IMR-90 (cell line): ENCODE measurements at regions not wholly inside any gene's neighbourhood (a gene's known extent, or its start where the extent isn't known, plus 50 kb on each side); places are given as distances from the start of the nearest gene placed in this dataset.

Experiments
- ATAC-seq: fragments of 200-7000 bp; cut with Tn5 transposase; 2 replicates; pipeline ENCODE4 v1.9.1; 2020; ENCODE audit warnings: low read depth, mild to moderate bottlenecking, moderate library complexity
- BruUV-seq: library from RNA; stranded (reverse); fragments of 400-500 nt; replicated peaks from 2 replicates; lab custom pipeline; 2021; lab: Mats Ljungman, UMichigan
- CTCF ChIA-PET: fragments of 300-600 bp; formaldehyde crosslinking; extraction: SDS; loops from one replicate; lab custom pipeline; 2021; ENCODE audit warnings: antibody characterized with exemption; lab: Yijun Ruan, JAX
- POLR2A ChIA-PET: fragments of 300-600 bp; sonication (Branson Sonifier 250); formaldehyde crosslinking; loops from one replicate; lab custom pipeline; 2022; ENCODE audit warnings: antibody characterized with exemption; ENCODE audit not compliant: unreplicated experiment; lab: Charles Lee
- DNase-seq: peaks from one replicate; pipeline ENCODE4 v3.0.0; 2013
- H2AFZ ChIP-seq: replicated peaks from 2 replicates; pipeline ENCODE3; 2013; ENCODE audit warnings: low read length, mild to moderate bottlenecking; ENCODE audit not compliant: poor library complexity
- H2AK5ac ChIP-seq: 2 replicates; pipeline ENCODE4 v1.6.1; 2013; ENCODE audit warnings: low read depth, low read length, inconsistent platforms
- H2AK9ac ChIP-seq: replicated peaks from 2 replicates; pipeline ENCODE3; 2013; ENCODE audit warnings: mild to moderate bottlenecking, low read depth, low read length, moderate library complexity; ENCODE audit not compliant: poor library complexity
- H2BK120ac ChIP-seq: 2 replicates; pipeline ENCODE4 v1.6.1; 2013; ENCODE audit warnings: low read depth, low read length, inconsistent platforms
- H2BK15ac ChIP-seq: 3 replicates; pipeline ENCODE4 v1.6.1; 2013; ENCODE audit warnings: low read depth, low read length, inconsistent platforms
- H2BK20ac ChIP-seq: 2 replicates; pipeline ENCODE4 v1.6.1; 2013; ENCODE audit warnings: low read depth, mild to moderate bottlenecking, inconsistent platforms, low read length, moderate library complexity
- H2BK5ac ChIP-seq: 2 replicates; pipeline ENCODE4 v1.6.1; 2013; ENCODE audit warnings: mild to moderate bottlenecking, low read depth, low read length, inconsistent platforms; ENCODE audit not compliant: poor library complexity, severe bottlenecking
- H3K14ac ChIP-seq: replicated peaks from 2 replicates; pipeline ENCODE4 v1.6.1; 2013; ENCODE audit warnings: low read depth, low read length, inconsistent platforms
- H3K18ac ChIP-seq: 2 replicates; pipeline ENCODE4 v1.6.1; 2013; ENCODE audit warnings: low read depth, low read length, control low read depth
- H3K23ac ChIP-seq: 2 replicates; pipeline ENCODE4 v1.6.1; 2013; ENCODE audit warnings: low read depth, low read length, inconsistent platforms
- H3K27ac ChIP-seq: 2 replicates; pipeline ENCODE4 v1.5.1; 2013; ENCODE audit warnings: mild to moderate bottlenecking, control low read depth, low read length; ENCODE audit not compliant: insufficient read depth
- H3K27me3 ChIP-seq: 2 replicates; pipeline ENCODE4 v1.6.1; 2013; ENCODE audit warnings: low read length; ENCODE audit not compliant: control insufficient read depth, insufficient read depth
- H3K36me3 ChIP-seq: 2 replicates; pipeline ENCODE4 v1.6.1; 2013; ENCODE audit warnings: low read length, mixed read lengths; ENCODE audit not compliant: control insufficient read depth, insufficient read depth
- H3K4ac ChIP-seq: 2 replicates; pipeline ENCODE4 v1.6.1; 2013; ENCODE audit warnings: low read depth, low read length, inconsistent platforms
- H3K4me1 ChIP-seq: 2 replicates; pipeline ENCODE4 v1.6.1; 2013; ENCODE audit warnings: low read length, mixed read lengths; ENCODE audit not compliant: control insufficient read depth, insufficient read depth
- H3K4me2 ChIP-seq: 2 replicates; pipeline ENCODE4 v1.6.1; 2013; ENCODE audit warnings: low read depth, mild to moderate bottlenecking, control low read depth, low read length, moderate library complexity
- H3K4me3 ChIP-seq: 2 replicates; pipeline ENCODE4 v1.5.1; 2013; ENCODE audit warnings: low read depth, mild to moderate bottlenecking, control low read depth, low read length, moderate library complexity; ENCODE audit not compliant: insufficient read depth
- H3K56ac ChIP-seq: 2 replicates; pipeline ENCODE4 v1.6.1; 2013; ENCODE audit warnings: low read length, inconsistent platforms; ENCODE audit not compliant: insufficient read depth; ENCODE audit errors: extremely low read depth
- H3K79me1 ChIP-seq, 2 experiments: 2 replicates each; pipeline ENCODE4 v1.6.1; 2013; ENCODE audit warnings: low read length in 2 of 2, inconsistent platforms in 1 of 2, low read depth in 1 of 2
- H3K9ac ChIP-seq: 2 replicates; pipeline ENCODE4 v1.6.1; 2013; ENCODE audit warnings: low read depth, low read length, control low read depth
- H3K9me1 ChIP-seq: 2 replicates; pipeline ENCODE4 v1.6.1; 2013; ENCODE audit warnings: low read length, inconsistent platforms; ENCODE audit not compliant: insufficient read depth
- H3K9me3 ChIP-seq: 2 replicates; pipeline ENCODE4 v1.6.1; 2013; ENCODE audit warnings: low read length; ENCODE audit not compliant: control insufficient read depth, insufficient read depth
- H4K20me1 ChIP-seq: 2 replicates; pipeline ENCODE4 v1.6.1; 2013; ENCODE audit warnings: low read length, inconsistent platforms; ENCODE audit not compliant: insufficient read depth
- H4K5ac ChIP-seq: 2 replicates; pipeline ENCODE4 v1.6.1; 2013; ENCODE audit warnings: mild to moderate bottlenecking, low read depth, low read length, control low read depth
- H4K8ac ChIP-seq, 2 experiments: 2 replicates each; pipeline ENCODE4 v1.6.1; 2013; ENCODE audit warnings: low read depth in 2 of 2, low read length in 2 of 2, control low read depth in 1 of 2, inconsistent platforms in 1 of 2
- H4K91ac ChIP-seq: 2 replicates; pipeline ENCODE4 v1.6.1; 2013; ENCODE audit warnings: low read depth, low read length, inconsistent platforms; ENCODE audit not compliant: insufficient read depth
- BHLHE40 ChIP-seq: fragments of 150-350 bp; IDR thresholded peaks from 2 replicates; pipeline ENCODE4 v1.6.1; 2016; ENCODE audit warnings: mild to moderate bottlenecking, low read depth, low read length
- CEBPB ChIP-seq: IDR thresholded peaks from 2 replicates; pipeline ENCODE4 v1.6.1; 2012; ENCODE audit warnings: low read depth, low read length, improper control_type of control experiment
- CHD1 ChIP-seq: IDR thresholded peaks from 2 replicates; pipeline ENCODE4 v1.6.1; 2012; ENCODE audit warnings: low read depth, low read length, improper control_type of control experiment
- CTCF ChIP-seq: conservative IDR thresholded peaks from 2 replicates; pipeline ENCODE4 v1.5.1; 2012; ENCODE audit warnings: mild to moderate bottlenecking, low read depth, low read length, improper control_type of control experiment
- FOS ChIP-seq: fragments of 150-350 bp; IDR thresholded peaks from 2 replicates; pipeline ENCODE4 v1.6.1; 2016; ENCODE audit warnings: low read depth, low read length
- MAFK ChIP-seq: IDR thresholded peaks from 2 replicates; pipeline ENCODE4 v1.6.1; 2012; ENCODE audit warnings: low read depth, low read length, improper control_type of control experiment
- MAZ ChIP-seq: IDR thresholded peaks from 2 replicates; pipeline ENCODE4 v1.6.1; 2012; ENCODE audit warnings: low read depth, mild to moderate bottlenecking, low read length, improper control_type of control experiment, moderate library complexity, borderline replicate concordance
- MXI1 ChIP-seq: IDR thresholded peaks from 2 replicates; pipeline ENCODE4 v1.6.1; 2012; ENCODE audit warnings: low read depth, mild to moderate bottlenecking, low read length, moderate library complexity, borderline replicate concordance
- NFE2L2 ChIP-seq: fragments of 150-350 bp; IDR thresholded peaks from 2 replicates; pipeline ENCODE4 v1.6.1; 2016; ENCODE audit warnings: low read depth, mild to moderate bottlenecking, low read length
- POLR2A ChIP-seq: IDR thresholded peaks from 2 replicates; pipeline ENCODE4 v1.6.1; 2012; ENCODE audit warnings: mild to moderate bottlenecking, low read depth, low read length
- RAD21 ChIP-seq: IDR thresholded peaks from 2 replicates; pipeline ENCODE4 v1.6.1; 2012; ENCODE audit warnings: low read length, improper control_type of control experiment
- RCOR1 ChIP-seq: IDR thresholded peaks from 2 replicates; pipeline ENCODE4 v1.6.1; 2012; ENCODE audit warnings: mild to moderate bottlenecking, low read length, improper control_type of control experiment; ENCODE audit not compliant: insufficient replicate concordance
- RFX5 ChIP-seq: IDR thresholded peaks from 2 replicates; pipeline ENCODE4 v1.8.0; 2012; ENCODE audit warnings: low read depth, mild to moderate bottlenecking, low read length, moderate library complexity
- SMC3 ChIP-seq: fragments of 150-350 bp; IDR thresholded peaks from 2 replicates; pipeline ENCODE4 v1.6.1; 2016; ENCODE audit warnings: low read depth, mild to moderate bottlenecking, antibody characterized with exemption, low read length, moderate library complexity
- USF2 ChIP-seq: fragments of 150-350 bp; IDR thresholded peaks from 2 replicates; pipeline ENCODE4 v1.6.1; 2017; ENCODE audit warnings: mild to moderate bottlenecking, antibody characterized with exemption, low read length, low read depth
- WGBS, 2 experiments: methylation state at CpG; one replicate each; pipeline versions ENCODE4 v1.1.5 to v1.1.7; 2013; ENCODE audit warnings: missing lambda C conversion rate in 2 of 2; ENCODE audit not compliant: insufficient read length in 1 of 2; ENCODE audit errors: extremely low coverage in 2 of 2; 5-methylcytosine and 5-hydroxymethylcytosine counted together
- dilution Hi-C: fragments of 300-500 bp; cut with HindIII; formaldehyde crosslinking; loops from one replicate; pipeline ENCODE4 v1.14.3; 2018; ENCODE audit warnings: low sequenced_read_pairs; ENCODE audit not compliant: unreplicated experiment
- in situ Hi-C: fragments of 300-500 bp; cut with MboI; formaldehyde crosslinking; loops from 3 replicates; pipeline ENCODE4 v1.14.3; 2019; ENCODE audit warnings: low sequenced_read_pairs, inconsistent platforms, mixed read lengths
- intact Hi-C: fragments of 100-400 bp; cut with micrococcal nuclease; formaldehyde crosslinking; loops from 2 replicates; pipeline ENCODE4 v1.10.0; 2022
- TF ChIP-seq, protein P1 (sequence below): fragments of 150-350 bp; IDR thresholded peaks from 2 replicates; pipeline ENCODE4 v1.6.1; 2016; ENCODE audit warnings: low read depth, mild to moderate bottlenecking, low read length, moderate library complexity, borderline replicate concordance

DNA sequence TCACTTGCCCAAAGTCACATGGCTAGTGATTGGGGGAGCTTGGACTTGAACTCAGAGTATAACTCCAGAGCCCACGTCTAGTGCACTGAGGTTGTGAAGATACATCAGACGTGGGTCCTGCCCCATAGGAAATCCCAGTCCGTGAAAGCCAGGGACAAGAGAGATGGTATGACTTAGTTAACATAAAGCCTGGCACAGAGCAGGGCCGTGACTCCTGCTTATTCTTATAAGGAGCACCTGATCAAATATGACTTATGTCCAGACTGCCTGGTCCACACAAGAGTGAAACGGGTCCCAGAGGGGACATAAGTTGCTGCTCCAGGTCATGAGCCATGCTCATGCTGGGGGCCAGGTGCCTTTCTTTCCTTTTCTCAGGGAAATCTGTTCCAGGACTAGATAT, 166.3 kb upstream of the USP24 start:
- Histone ChIP-seq H4K5ac (no peak overlapping the region), H3K18ac (0 out of 2 replicates have a peak overlapping the region, but pooled peaks have one; percentile 20), H2AK9ac (no peak overlapping the region), H2BK20ac (peak overlapping the region; percentile 70), H4K8ac (no peak overlapping the region), H3K23ac (no peak overlapping the region), H2BK5ac (no peak overlapping the region), H3K9me1 (peaks cover 19% of the 10 kb centered on the region), H3K4me1 (peaks cover 15% of the 10 kb centered on the region), H2AK5ac (peak overlapping the region; percentile 24; the same call in 1 of the 2 replicates), H3K79me1 (no peaks in the 10 kb centered on the region), H3K4ac (peak overlapping the region; percentile 19), H3K4me3 (no peak overlapping the region), H3K9me3 (no peaks in the 10 kb centered on the region), H4K91ac (peak overlapping the region; percentile 36; the same call in 1 of the 2 replicates), H3K14ac (no peak overlapping the region), H2AFZ (no peak overlapping the region), H3K27me3 (no peaks in the 10 kb centered on the region), H2BK15ac (0 out of 3 replicates have a peak overlapping the region, but pooled peaks have one; percentile 37), H3K27ac (no peak overlapping the region), H3K36me3 (no peaks in the 10 kb centered on the region), H2BK120ac (peak overlapping the region; percentile 83; the same call in 1 of the 2 replicates), H3K9ac (no peak overlapping the region), H4K20me1 (no peaks in the 10 kb centered on the region), H3K56ac (no peak overlapping the region), H3K4me2 (no peak overlapping the region)
- ChIA-PET CTCF (no interaction called here), POLR2A (no interaction called here)
- BruUV-seq: no TSS peak
- dilution Hi-C loops: no loop called here
- in situ Hi-C loops: no loop called here
- 94% methylated on average over 4 of the region's 5 CpGs; no CpG with 5 or more reads in 1 of the 2 experiments for WGBS, 2 experiments
- ATAC-seq (no peak), DNase-seq (no peak)
- intact Hi-C loops: no loop called here
- no peak for TF ChIP-seq POLR2A
- no peak for TF ChIP-seq MAZ
- TF ChIP-seq CEBPB: no peak
- TF ChIP-seq NFE2L2: no peak
- no peak for TF ChIP-seq MXI1
- TF ChIP-seq USF2: no peak
- no peak for TF ChIP-seq CHD1
- no peak for TF ChIP-seq BHLHE40
- TF ChIP-seq SMC3: no peak
- TF ChIP-seq RCOR1: no peak
- TF ChIP-seq CTCF: no peak
- TF ChIP-seq RFX5: no peak
- TF ChIP-seq FOS: no peak
- TF ChIP-seq, protein P1, sequence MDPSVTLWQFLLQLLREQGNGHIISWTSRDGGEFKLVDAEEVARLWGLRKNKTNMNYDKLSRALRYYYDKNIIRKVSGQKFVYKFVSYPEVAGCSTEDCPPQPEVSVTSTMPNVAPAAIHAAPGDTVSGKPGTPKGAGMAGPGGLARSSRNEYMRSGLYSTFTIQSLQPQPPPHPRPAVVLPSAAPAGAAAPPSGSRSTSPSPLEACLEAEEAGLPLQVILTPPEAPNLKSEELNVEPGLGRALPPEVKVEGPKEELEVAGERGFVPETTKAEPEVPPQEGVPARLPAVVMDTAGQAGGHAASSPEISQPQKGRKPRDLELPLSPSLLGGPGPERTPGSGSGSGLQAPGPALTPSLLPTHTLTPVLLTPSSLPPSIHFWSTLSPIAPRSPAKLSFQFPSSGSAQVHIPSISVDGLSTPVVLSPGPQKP: no peak
- no peak for TF ChIP-seq RAD21
- no peak for TF ChIP-seq MAFK
